ENCODE measurements at regions not wholly inside any gene's neighbourhood (a gene's known extent, or its start where the extent isn't known, plus 50 kb on each side); places are given as distances from the start of the nearest gene placed in this dataset.
A peak's percentile ranks its signal among the peaks of the same experiment; 100 is the strongest.
"Not testable (repeated sequence)": the region's sequence is repeated elsewhere in the genome, so short reads cannot be mapped to it uniquely, and the experiment has no call there.

DNA sequence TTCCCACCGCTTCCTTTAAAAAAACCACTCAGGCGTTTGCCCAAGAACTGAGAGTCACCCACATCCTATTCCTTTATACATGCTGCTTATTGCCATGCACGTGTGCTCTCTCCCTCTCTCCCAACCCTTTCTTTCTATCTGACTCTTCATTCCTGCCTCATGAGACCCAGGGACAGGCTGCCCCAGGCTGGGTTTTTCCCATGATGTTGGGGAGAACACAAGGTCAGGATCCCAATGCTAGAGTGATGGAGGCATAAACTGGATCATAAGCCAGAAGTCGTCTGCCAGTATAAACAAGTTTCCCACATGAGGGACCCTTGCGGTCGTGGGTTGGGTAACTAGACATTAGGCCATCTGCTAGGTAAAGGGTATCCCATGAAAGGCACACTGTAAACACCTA lies 64.9 kb downstream of the CD2 start:
- no peak for DNase-seq

DNA sequence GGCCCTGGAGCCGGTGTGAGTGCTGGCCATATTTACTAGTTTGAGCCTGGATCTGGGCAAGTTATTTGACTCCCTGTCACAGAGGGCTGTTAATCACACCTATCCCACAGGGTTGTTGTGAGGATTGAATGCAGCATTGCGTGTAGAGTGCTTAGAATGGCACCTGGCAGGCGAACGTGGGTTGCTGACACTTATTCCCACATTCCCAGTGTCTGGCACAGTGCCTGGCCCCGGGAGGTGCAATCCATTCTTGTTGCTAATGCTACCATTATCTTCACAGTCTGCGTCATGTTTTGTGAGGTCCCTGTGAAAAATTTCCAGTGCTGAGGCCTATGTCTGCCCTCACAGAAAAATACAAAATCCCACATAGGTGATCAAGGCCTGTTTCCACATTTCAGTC lies 66.1 kb downstream of the CD2 start:
- DNase-seq = no peak

DNA sequence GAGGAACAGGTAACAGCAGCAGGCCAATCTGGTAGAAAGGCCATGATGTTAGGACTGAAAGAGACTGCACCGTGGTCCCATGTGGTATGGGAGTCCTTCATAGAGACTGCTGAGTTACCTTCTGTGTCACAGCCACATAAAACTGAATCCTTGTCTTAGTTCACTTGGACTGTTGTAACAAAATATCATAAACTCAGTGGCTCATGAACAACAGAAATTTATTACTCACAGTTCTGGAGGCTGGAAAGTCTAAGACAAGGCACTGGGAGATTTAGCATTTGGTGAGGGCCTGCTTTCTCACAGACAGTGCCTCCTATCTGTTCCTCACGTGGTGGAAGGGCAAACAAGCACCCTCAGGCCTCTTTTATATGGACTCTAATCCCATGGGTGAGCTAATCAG lies 67.5 kb downstream of the CD2 start:
- no peak for DNase-seq

DNA sequence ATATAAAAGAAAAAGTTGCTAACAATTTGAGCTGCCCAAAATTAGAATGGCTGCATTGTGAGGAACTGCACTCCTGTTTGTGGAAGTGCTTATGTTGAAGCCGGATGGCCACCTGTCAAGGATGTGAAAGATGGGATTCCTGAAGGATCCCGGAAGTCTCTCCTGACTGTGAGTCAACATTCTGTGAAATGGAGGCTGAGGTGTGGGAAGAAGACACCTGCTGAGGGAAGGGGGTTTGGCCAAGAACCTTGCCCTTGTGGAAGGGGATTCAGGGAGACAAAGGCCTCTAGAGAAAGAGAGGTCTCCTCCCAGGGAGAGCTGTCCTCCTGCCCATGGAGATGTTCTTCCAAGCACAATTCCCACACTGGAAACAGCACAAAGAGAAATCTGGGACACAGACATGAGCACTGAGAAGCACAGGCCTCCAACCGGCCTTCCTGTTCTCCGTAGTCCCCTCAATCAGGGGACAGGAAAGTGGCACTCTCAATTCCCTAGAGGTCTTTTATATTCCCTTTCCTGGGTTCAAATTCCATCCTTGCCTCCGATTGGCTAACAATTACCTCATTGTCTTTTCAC lies 70.5 kb downstream of the CD2 start:
- no peak for DNase-seq

DNA sequence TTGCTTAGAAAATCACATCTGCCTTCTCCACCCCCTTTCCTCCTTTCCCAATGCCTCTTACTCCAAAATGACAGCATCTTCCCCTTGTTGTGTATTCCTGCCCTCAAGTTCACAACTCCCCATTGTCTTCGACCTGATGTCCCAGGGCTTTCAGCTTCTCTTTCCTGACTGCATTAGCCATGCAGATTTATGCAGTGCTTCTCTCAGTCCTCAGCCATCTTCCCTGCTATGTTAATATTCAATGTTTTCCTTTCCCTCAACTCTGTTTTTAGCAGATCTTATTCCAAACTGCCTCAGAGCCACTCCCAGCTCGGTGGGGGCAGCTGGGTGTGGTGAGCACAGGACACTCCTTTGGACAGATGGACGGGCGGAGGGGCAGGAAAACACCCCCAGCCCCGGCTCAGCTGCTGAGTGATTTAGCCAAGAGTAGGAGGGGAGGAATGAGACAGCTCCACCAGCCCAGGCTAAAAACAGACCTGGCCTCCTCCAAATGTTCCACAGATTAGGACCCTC lies 71.0 kb downstream of the CD2 start:
- no peak for DNase-seq

DNA sequence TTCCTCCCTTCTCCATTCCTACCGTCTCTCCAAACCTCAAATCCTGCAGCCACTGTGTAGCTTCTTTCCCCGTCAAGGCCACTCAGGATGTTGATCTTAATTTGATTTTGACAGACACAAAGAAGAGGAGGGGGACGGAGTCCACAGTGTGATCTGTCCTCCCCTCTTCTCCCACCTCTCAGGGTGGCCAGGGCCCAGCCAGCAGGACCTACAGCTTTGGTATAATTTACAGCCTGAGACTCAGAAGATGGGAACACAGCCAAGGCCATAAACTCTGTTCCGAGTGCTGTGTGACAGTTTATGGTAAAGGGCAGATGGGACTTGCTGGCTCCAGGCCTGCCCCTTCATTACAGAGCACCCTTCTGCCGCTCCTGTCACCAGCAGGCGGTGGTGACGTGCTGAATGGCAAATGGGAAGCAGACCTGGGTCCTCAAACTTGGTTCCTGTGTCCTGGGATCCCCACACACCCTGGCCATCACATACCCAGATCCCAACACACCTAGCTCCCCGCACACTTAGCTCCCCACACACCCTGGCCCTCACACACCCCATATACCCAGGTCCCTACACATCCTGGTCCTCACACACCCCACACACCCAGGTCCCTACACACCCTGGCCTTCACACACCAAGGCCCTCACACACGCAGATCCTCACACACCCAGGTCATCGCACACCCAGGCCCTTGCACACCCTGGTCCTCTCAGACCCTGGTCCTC lies 71.6 kb downstream of the CD2 start:
- DNase-seq = no peak

DNA sequence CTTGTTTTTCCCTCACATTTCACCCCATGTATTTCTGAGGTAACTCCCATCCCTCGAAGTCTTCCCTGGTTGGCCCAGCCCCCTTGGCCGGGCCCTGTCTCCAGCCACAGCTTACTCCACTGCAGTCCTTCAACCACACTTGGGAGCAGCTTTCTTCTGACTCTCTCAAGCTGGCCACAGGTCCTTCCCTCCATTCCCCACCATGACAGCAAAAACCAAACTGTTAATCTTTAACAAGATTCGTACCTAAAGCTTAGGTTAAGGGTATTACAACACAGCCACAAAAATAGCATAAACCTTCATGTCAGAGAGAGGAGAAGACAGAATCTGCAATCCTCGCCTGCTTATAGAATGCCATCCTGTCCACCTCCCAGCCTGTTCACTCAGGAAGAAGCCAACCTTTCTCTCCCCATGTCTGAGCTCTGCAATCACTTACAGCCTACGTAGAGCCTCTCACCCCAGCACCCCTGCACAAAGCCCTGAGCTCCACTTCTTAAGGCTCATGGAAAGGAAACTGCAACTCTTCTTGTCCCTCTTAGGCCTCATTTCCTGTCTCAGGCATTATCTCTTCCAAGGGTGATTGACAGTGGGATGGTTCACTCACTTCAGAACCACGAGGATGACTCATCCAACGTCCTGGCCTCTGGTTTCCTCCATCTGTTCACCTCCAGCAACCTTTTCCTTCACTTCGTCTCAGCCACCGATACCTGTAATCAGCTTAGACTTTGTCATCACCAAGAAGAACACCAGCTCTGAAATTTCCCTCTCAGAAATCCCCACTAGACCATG lies 72.8 kb downstream of the CD2 start:
- DNase-seq = peak; percentile 25

DNA sequence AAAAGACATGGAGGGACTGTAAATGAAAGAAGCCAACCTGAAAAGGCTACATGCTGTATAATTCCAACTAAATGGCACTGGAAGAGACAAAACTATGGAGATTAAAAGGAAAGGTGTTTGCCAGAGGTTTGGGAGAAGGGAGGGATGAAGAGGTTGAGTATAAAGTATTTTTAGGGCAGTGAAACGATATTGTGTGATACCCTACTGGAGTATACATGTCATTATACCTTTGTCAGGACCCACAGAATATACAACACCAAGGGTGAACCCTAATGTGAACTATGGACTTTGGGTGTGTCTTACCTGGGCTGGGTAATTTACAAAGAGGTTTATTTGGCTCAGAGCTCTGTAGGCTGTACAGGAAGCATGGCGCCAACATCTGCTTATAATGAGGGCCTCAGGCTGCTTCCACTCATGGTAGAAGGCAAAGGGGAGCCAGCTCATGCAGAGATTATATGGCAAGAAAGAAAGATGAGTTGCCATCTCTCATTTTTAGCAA lies 73.4 kb downstream of the CD2 start:
- no peak for DNase-seq

DNA sequence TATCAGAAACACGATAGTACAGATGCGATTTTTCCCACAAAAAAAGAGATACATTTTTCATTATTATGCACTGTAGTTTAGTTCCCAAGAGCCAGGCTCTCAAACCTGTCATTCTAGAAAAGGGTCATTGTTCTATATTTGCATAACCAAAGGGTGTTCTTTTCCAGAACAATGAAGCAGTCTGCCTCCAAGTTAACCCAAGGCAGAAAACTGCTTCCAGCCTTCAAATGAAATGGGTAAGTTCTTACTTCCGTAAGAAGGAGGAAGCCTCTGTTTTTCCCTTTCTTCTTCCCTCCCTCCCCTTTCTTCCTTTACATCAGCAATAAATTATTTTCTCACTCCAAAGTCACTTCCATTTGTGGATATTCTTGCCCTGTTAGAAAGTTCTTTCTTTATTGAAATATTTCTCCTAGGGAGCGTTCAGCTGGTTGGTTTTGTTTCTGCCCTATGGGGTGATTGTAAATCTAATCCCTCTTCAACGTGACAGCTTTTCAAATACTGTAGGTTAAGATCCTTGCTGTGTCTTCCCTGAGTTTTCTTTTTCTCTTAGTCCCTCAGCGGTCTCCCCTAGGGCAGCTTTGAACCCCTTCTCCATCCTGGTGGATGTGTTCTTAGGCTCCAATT lies 77.3 kb upstream of the PTGFRN start:
- DNase-seq = no peak

DNA sequence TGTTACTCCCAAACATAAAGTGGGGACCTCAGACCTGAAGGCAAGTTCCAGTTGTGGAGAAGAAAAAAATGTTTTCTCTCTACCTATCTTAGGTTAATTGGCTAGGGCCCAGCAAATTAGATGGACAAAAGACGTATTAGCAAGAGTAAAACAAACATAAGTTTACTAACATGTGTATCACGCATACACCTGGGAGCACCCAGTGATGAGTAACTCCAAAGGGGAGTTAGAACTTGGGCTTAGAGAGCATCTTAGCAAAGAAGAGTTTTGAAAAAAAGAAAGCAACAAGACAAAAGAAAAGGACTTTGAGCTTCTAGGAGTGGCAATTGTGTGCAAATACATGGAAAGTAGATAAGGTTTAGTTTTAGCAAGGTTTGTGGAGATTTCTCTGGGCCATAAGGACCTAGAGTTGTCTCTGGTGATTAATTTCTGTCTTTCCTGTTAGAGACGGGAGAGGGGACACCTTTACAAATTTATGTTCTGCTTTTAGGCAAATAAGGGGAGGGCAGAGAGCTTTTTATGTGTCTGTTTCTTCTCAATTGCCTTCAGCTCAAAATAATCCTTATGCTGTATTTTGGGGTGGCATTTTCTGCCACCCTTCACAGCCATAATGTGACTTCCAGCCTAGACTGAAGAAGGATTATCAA lies 76.7 kb upstream of the PTGFRN start:
- no peak for DNase-seq

DNA sequence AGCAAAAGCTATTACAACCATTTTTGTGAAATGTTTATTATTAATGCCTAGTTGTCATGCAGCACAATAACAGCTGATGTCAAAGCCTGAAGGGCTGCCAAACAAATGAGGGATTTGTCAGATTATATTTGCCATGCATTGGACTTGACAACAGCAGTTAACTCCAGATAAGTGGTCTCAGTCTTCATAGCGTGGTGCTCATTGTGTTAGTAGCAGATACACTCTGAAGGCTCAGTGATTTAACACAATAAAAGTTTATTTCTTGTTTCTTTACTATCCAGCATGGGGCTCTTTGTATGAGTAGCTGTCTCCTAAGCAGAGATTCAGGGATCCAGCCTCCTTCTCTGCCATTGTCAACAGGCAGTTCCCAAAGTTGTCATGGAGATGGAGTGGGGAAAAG lies 76.0 kb upstream of the PTGFRN start:
- DNase-seq = no peak

DNA sequence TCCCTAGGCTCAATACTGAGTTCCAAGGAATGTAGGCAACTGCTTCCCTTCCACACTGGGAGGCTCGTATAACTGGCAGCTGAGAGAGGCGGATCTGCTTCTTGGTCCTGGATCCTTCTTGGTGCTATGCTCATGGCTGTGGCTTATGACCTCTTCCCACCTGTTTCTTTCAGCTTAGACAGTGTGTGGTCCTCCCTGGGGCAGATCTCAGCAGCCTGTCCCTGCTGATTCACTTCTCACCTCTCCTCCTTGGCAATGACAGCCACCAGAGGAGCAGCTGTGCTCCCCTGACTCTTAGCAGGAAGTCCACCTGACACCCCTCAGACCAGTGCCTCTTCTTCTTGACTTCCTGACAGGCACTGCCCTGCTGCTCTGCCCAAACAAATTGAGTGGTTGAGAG lies 75.1 kb upstream of the PTGFRN start:
- no peak for DNase-seq

DNA sequence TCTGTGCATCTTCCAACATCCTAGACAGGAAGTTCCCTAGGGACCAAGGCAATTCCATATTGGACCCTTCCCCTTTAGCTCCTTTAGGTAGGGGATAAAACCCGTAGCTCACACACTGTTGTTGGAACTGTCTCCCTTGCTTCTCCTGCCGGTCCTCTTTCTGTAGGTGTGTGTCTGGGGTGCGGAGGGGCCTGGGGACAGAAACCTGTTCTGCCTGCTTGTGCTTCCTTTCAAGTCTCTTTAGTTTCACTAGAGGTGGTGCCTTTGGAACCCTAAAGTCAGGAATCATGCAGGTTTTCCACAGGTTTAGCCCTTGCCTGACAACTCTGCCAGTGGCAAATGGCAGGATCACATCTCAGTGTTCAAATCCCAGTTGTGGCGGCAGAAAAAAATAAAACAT lies 74.6 kb upstream of the PTGFRN start:
- no peak for DNase-seq

DNA sequence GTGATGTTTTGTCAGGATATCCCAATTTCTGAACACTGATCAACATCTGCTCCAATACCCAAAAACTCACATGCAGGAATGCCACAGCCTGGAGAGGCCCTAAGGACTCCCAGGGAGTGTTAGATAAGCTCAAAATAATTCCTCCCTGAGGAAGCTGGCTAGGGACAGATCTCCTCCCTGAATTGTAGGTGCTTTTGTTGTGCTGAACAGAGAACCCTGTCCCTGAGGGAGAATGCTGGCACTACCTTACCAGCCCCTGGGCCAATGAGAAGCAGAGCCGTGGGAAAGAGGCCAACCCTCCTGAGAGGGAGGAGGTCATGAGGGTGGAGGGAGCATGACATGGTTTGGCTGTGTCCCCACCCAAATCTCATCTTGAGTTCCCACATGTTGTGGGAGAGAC lies 73.6 kb upstream of the PTGFRN start:
- no peak for DNase-seq

DNA sequence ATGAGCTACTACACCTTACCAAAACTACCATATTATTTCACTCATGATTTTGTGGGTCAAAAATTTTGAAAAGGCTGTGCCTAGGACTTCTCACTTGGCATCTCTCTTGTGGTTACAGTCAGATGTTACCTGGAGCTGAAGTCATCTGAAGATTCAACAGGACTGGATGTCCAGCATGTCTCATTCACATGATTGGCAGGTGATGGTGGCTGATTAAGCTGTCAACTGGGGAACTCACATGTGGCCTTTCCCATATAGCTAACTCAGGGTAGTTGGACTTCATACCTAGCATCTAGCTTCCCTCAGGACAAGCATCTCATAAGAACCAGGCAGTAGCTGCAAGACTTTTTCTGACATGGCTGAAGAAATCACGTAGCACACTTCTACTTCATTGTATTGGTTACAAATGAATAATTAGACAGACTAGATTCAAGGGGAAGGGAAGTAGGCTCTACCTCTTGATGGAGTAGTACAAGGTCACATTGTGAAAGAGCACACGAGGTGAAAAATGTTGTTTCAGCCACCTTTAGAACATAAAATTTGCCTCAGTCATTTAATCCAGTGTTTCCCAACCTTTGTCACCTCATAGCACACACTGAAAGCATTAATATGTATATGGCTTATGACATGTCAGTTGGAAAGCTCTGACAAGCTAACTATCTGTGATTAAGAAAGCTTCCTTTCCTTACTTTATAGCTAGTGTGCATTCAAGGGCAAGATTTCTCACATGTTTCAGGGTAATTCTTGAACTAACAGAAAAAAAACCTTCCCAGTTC lies 68.0 kb upstream of the PTGFRN start:
- no peak for DNase-seq

DNA sequence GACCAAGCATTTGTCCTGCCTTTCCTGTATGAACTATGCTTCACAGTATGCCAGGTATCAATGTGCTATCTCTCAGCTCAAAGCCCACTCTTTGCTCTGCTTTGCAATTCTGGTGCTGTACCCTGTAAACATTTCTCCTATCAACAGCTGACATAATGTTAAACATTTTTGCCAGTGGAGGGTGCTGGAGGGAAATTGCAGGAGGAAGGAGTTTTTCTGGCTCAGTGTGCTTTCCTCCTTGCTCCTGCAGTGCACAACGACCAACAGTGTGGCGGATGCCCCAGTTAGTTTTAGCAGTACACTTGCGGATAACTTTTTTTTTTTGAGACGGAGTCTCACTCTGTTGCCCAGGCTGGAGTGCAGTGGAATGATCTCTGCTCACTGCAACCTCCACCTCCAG lies 67.1 kb upstream of the PTGFRN start:
- no peak for DNase-seq

DNA sequence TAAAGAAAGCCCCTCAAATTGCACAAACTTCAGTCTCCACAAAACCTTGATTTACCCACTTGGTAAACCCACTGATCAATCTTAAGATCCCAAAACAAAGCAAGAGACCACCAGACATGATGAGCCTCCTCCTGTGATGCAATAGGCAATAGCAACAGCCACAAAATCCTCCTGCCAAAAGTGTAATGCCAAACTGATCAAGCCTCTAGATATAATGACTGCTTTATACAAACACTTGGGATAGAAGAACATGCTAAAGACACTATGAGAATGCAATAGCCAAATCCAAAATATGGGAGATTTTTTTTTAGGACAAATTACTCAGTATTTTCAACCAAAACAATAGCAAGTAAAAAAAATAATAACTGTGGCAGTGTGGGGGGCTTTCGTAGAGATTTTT lies 64.9 kb upstream of the PTGFRN start:
- no peak for DNase-seq

DNA sequence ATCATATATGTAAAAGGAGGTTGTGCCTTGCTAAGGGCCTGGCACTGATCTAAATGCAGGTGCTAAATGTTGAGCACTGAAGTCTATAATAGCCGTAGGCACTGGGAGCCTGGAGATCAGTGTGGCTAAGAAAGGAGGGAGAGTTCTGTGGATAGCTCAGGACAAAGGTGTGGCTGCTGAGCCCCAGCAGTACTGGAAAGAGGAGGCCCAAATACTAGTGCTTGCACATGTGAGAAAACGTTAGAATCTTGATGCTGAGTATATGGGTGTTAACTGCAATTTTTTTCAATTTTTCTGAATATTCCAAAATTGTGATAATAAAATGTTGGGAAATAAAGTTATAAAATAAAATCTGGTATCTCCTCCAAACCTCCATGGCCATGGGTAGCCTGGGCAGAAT lies 62.5 kb upstream of the PTGFRN start:
- DNase-seq = no peak

DNA sequence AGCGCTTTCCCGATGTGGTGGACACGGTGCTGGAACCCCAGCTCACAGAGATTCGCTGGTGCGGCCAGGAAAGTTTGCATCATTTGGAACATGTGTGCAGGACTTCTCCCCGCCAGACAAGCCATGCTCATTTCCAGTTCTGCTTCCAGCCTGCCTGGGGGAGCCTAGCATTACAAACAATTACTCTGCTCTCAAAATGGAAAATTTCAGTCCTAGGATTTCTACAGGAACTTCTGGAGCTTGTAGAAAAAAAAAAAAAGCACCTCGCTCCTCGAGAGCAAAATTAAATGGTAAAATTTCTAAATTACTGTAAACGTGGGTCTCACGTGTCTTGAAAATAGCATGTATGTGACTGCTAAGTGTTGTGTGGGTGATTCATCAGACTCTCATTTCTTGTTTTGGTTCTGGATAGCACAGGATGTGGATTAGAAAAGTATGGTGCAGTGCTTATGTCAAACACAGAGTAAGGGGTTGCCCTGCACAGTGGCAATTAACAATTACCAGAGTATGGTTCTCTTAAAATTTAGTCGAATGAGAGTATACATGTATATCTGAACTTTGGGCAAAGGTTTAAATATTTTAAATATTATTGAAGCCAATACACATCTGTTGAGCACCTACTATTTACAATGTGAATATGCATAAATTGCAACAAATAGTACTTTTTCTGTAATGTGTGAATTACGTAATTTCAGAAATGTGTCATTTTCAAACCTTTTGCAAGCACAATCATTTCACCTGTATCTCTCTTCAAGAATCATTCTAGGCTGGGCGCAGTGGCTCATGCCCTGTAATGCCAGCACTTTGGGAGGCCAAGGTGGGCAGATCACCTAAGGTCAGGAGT lies 61.8 kb upstream of the PTGFRN start:
- no peak for DNase-seq

DNA sequence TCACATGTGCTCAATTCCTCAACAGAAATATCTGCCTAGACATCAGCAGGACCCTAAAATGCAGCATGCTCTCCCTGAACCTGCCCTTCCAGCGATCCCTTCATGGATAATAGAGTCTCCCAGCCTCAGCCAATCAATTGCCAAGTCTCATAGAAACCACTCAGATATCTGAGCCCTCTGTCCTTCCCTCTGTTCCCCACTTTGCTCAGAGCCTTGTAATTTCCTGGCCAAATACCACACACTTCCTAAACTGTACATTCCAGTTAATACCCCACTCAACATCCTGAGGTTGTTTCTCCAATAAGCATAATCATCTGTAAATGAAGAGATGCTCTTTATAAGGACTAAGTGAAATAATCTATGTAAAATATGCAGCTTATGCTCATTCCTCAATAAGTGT lies 59.3 kb upstream of the PTGFRN start:
- no peak for DNase-seq

DNA sequence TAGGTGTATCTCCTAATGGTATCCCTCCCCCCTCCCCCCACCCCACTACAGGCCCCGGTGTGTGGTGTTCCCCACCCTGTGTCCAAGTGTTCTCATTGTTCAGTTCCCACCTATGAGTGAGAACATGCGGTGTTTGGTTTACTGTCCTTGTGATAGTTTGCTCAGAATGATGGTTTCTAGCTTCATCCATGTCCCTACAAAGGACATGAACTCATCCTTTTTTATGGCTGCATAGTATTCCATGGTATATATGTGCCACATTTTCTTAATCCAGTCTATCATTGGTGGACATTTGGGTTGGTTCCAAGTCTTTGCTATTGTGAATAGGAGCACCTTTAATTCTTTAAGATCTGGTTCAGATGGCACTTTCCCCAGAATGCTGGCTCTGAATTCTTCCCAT lies 58.5 kb upstream of the PTGFRN start:
- not testable (repeated sequence) for DNase-seq

All from activated CD4-positive, alpha-beta T cell treated with anti-CD3 and anti-CD28 coated beads for 1 hour (primary cell).